Activated naive CD4-positive, alpha-beta T cell treated with anti-CD3 and anti-CD28 coated beads for 36 hours (primary cell): ENCODE measurements at regions not wholly inside any gene's neighbourhood (a gene's known extent, or its start where the extent isn't known, plus 50 kb on each side); places are given as distances from the start of the nearest gene placed in this dataset.

Experiments used
- CTCF ChIA-PET: fragments of 350-600 bp; sonication (Branson Sonifier 250); formaldehyde crosslinking; loops from one replicate; lab custom pipeline; 2021; ENCODE audit warnings: antibody characterized with exemption; lab: Charles Lee
- DNase-seq: peaks from one replicate; pipeline ENCODE4 v3.0.0-alpha.2; 2020
- H3K27ac Mint-ChIP-seq: one replicate; pipeline ENCODE4 v1.8.0; 2021; ENCODE audit warnings: mild to moderate bottlenecking, mixed read lengths
- H3K27me3 Mint-ChIP-seq: one replicate; pipeline ENCODE4 v1.8.0; 2021; ENCODE audit warnings: low read depth, mixed read lengths
- H3K36me3 Mint-ChIP-seq: one replicate; pipeline ENCODE4 v1.8.0; 2021; ENCODE audit warnings: low read depth, mixed read lengths
- H3K4me1 Mint-ChIP-seq: one replicate; pipeline ENCODE4 v1.8.0; 2021; ENCODE audit warnings: low read depth, mixed read lengths
- H3K4me3 Mint-ChIP-seq: one replicate; pipeline ENCODE4 v1.8.0; 2021; ENCODE audit warnings: mild to moderate bottlenecking, moderate library complexity, mixed read lengths
- H3K9me3 Mint-ChIP-seq: one replicate; pipeline ENCODE4 v1.8.0; 2021; ENCODE audit warnings: mixed read lengths
- intact Hi-C: fragments of 100-400 bp; cut with micrococcal nuclease; formaldehyde crosslinking; loops from one replicate; pipeline ENCODE4 v1.15.1; 2023

DNA sequence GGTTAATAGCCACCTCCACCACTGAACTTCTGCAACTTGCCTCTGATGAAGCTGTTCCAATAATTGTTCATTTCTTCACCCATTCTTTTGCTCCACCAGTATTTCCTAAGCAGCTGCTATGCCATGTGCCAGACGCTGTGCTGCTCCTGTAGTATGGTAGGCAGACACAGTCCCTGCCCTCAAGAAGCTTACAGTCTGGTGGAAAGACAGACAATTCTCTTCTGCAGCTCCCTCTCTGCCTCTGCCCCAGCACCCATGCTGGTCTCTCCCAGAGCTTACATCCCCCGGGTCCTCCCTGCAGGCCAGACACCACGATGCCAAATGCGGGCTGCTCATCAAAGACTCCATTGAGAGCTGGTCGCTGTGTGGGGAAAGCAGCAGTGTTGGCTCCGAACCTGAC lies 111.6 kb upstream of the ESRRB start:
- CTCF ChIA-PET = no interaction called here
- H3K27me3 Mint-ChIP-seq = peaks cover 12% of the 10 kb centered on the region

DNA sequence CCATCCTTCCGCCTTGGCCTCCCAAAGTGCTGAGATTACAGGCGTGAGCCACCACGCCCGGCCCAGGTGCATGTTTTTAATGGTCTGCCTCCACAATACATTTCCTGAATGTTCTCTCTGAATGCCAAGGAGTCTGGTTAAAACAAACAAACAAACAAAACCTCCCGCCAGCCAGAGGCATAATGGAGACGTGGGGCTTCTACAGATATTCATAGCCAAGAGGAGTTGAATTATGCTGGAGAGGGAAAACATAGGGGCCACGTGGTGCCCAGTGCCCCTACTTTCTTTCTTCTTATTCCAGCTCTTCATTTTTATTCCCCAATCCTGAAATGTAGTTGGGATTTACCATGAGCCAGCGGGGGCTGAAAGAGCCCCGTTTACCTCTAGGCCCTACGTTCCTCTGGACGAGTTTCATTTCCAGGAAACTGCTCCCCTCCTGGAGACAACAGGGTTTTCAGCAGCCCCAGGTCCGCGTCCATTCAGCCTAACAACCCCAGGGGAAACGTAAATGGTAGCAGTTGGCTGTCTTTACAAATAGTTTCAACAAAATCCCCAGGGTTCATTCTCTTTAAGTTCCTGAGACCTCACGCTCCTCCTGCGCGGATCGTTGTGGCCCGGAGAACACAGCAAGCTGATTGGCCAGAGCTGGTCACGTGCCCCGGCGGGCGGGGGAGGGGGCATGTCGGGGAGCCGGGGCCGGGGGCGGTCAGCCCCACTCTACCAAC lies 108.5 kb upstream of the ESRRB start:
- CTCF ChIA-PET = no interaction called here
- peaks cover 14% of the 10 kb centered on the region for H3K27me3 Mint-ChIP-seq
- H3K4me1 Mint-ChIP-seq = peaks cover 4% of the 10 kb centered on the region
- no peaks in the 10 kb centered on the region for H3K36me3 Mint-ChIP-seq
- no peaks in the 10 kb centered on the region for H3K9me3 Mint-ChIP-seq
- no peak overlapping the region for H3K27ac Mint-ChIP-seq
- intact Hi-C loops = no loop called here
- peak; percentile 21 for DNase-seq
- H3K4me3 Mint-ChIP-seq = peak overlapping the region; percentile 35

More for the DNA sequence above, 111.6 kb upstream of the ESRRB start:
- Mint-ChIP-seq H3K4me3 (no peak overlapping the region), H3K9me3 (no peaks in the 10 kb centered on the region), H3K27ac (no peak overlapping the region), H3K4me1 (peaks cover 4% of the 10 kb centered on the region), H3K36me3 (no peaks in the 10 kb centered on the region)
- intact Hi-C loops = no loop called here
- DNase-seq = no peak

DNA sequence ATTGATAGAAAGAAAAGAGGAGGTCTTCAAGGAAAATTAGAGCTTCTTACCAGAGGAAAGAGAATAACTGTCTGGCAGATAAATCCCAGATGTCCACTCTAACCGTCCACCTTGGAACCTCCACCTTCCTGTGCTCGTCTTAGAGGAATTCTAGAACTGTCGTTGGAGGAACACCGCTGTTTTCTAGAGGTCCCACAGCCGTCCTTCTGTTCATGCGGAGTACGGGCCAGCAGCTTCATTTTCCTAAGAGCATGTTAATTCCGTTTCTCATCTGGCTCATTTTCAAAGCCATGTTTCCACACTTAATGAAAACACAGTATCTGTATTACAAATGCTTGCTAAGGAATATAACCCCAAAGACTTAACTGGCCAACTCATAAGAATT lies 107.9 kb upstream of the ESRRB start:
- Mint-ChIP-seq H3K27me3 (peaks cover 14% of the 10 kb centered on the region), H3K4me1 (peaks cover 4% of the 10 kb centered on the region), H3K36me3 (no peaks in the 10 kb centered on the region), H3K27ac (no peak overlapping the region), H3K9me3 (no peaks in the 10 kb centered on the region), H3K4me3 (no peak overlapping the region)
- no peak for DNase-seq
- intact Hi-C loops = no loop called here
- CTCF ChIA-PET = no interaction called here

DNA sequence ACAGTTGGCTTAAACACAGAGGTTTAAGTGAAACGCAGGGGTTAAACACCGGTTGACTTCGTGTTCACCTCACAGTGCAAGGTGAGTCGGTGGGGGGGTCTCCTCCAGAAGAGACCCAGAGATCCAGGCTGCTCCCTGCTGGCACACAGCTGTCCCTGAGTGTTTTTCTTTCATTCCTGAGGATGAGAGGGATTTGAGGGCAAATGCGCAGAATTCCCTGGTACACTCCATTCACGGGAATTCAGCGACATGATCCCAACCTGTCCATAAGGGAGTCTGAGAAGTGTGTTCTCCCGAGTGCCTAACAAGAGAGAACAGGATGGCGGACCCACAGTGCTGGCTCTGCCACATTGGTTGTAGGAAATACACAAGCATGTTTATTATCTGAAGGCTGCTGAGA lies 107.2 kb upstream of the ESRRB start:
- Mint-ChIP-seq H3K36me3 (no peaks in the 10 kb centered on the region), H3K27me3 (peaks cover 14% of the 10 kb centered on the region), H3K4me3 (no peak overlapping the region), H3K9me3 (no peaks in the 10 kb centered on the region), H3K27ac (no peak overlapping the region), H3K4me1 (peaks cover 4% of the 10 kb centered on the region)
- intact Hi-C loops = no loop called here
- CTCF ChIA-PET = no interaction called here
- no peak for DNase-seq

DNA sequence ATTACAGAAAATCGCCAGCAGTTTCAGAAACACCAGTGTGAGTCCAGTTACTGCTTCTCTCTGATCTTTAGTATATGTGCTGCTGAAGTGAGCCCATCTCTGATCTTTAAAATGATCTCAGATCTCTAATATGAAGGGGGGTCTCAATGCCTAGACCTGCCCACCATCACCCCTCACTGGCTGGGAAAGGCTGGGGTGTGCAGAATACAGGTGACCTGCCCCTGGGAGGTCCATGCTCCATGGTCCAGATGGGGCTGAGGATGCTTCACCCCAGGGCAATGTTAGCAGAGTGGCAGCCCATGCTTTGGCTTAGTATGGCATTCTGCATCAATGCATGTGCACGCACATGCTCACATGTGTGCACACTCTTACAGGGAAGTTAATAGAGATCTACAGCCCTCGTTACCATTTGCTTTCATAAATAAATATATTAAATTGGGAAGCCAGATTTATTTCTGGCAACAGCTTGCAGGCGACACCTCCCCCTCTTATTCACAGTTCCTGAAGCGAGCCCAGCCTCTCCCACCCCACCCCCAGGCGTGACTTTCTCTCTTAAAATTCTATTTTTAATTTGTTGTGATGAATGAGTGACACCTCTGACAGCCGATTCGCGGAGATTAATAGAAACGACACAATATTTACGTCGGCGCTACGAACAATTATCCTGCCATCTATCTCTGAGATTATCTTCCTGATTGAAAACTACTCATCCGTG lies 104.7 kb upstream of the ESRRB start:
- Mint-ChIP-seq H3K4me1 (peaks cover 4% of the 10 kb centered on the region), H3K36me3 (no peaks in the 10 kb centered on the region), H3K27ac (no peak overlapping the region), H3K4me3 (no peak overlapping the region), H3K27me3 (peaks cover 8% of the 10 kb centered on the region), H3K9me3 (no peaks in the 10 kb centered on the region)
- no peak for DNase-seq
- intact Hi-C loops = no loop called here
- CTCF ChIA-PET = interaction anchor here (0.6 kb wide), 1 partner anchor 219 kb away, joined by 3 read pairs; no protein-coding TSS in a partner anchor

DNA sequence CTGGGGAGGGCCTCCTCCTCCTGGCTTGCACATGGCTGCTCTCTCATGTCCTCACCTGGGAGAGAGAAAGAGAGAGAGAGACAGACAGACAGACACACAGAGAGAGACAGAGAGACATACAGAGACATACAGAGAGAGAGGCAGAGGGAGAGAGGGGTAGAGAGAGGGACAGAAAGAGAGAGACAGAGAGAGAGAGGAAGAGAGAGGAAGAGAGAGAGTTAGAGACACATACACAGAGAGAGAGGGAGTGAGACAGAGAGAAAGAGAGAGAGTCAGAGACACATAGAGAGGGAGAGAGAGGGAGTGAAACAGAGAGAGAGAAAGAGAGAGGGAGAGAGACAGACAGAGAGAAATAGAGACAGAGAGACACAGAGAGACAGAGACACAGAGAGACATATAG lies 103.6 kb upstream of the ESRRB start:
- CTCF ChIA-PET = no interaction called here
- no peak for DNase-seq
- no peaks in the 10 kb centered on the region for H3K36me3 Mint-ChIP-seq
- H3K9me3 Mint-ChIP-seq = no peaks in the 10 kb centered on the region
- no peak overlapping the region for H3K27ac Mint-ChIP-seq
- H3K4me3 Mint-ChIP-seq = no peak overlapping the region
- peaks cover 6% of the 10 kb centered on the region for H3K27me3 Mint-ChIP-seq
- intact Hi-C loops = no loop called here
- peaks cover 3% of the 10 kb centered on the region for H3K4me1 Mint-ChIP-seq

DNA sequence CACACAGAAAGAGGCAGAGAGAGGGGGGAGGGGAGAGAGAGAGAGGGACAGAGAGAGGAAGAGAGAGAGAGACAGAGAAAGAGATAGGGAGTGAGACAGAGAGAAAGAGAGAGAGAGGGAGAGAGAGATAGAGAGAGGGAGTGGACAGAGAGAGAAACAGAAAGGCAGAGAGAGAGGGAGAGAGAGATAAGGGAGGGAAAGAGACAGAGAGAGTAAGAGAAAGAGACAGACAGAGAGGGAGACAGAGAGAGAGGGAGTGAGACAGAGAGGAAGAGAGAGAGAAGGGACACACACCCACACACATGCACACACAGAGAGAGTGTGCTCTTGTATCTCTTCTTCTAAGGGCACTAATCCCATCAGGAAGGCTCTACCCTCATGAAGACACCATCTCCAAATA lies 103.2 kb upstream of the ESRRB start:
- H3K36me3 Mint-ChIP-seq = no peaks in the 10 kb centered on the region
- peaks cover 6% of the 10 kb centered on the region for H3K27me3 Mint-ChIP-seq
- no peak for DNase-seq
- CTCF ChIA-PET = no interaction called here
- no peak overlapping the region for H3K27ac Mint-ChIP-seq
- H3K9me3 Mint-ChIP-seq = no peaks in the 10 kb centered on the region
- no peaks in the 10 kb centered on the region for H3K4me1 Mint-ChIP-seq
- H3K4me3 Mint-ChIP-seq = no peak overlapping the region
- intact Hi-C loops = no loop called here

DNA sequence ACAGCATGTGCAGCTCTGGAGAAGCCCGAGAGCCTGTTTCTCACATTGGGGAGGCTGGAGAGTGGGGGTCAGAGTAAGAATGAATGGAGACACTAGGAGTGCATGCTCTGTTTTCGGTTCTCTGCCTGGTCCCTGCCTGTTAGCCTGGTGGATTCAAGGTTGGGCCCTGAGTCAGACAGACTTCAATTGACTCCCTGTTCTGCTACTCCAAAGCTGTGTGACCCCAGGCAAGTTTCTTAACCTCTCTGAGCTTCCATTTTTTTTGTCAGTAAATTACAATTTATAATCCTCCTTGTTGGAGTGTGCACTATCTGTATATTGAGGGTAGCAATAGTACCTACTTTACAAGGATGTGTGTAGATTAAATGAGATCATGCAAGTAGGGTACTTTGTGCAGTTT lies 102.6 kb upstream of the ESRRB start:
- Mint-ChIP-seq H3K4me3 (no peak overlapping the region), H3K27me3 (peaks cover 4% of the 10 kb centered on the region), H3K4me1 (no peaks in the 10 kb centered on the region), H3K27ac (no peak overlapping the region), H3K36me3 (no peaks in the 10 kb centered on the region), H3K9me3 (no peaks in the 10 kb centered on the region)
- intact Hi-C loops = no loop called here
- CTCF ChIA-PET = no interaction called here
- no peak for DNase-seq

DNA sequence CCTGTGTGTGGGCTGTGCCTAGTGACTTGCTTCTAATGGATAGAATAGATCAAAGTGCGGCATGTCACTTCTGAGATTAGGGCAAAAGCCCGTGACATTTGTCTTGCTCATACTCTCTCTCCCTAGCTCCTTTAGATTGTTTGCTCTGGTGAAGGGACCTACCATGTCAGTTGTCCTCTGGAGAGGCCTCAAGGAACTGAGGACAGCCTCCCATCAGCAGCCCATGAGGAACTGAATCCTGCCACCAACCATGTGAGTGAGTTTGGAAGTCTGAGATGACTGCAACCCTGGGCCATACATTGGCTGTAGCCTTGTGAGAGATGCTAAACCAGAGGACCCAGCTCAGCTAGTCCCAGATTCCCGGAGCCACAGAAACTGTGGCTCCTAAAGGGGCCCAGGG lies 101.6 kb upstream of the ESRRB start:
- H3K4me3 Mint-ChIP-seq = no peak overlapping the region
- no peaks in the 10 kb centered on the region for H3K9me3 Mint-ChIP-seq
- peaks cover 2% of the 10 kb centered on the region for H3K27me3 Mint-ChIP-seq
- intact Hi-C loops = no loop called here
- H3K4me1 Mint-ChIP-seq = no peaks in the 10 kb centered on the region
- no peak overlapping the region for H3K27ac Mint-ChIP-seq
- CTCF ChIA-PET = no interaction called here
- DNase-seq = no peak
- no peaks in the 10 kb centered on the region for H3K36me3 Mint-ChIP-seq

DNA sequence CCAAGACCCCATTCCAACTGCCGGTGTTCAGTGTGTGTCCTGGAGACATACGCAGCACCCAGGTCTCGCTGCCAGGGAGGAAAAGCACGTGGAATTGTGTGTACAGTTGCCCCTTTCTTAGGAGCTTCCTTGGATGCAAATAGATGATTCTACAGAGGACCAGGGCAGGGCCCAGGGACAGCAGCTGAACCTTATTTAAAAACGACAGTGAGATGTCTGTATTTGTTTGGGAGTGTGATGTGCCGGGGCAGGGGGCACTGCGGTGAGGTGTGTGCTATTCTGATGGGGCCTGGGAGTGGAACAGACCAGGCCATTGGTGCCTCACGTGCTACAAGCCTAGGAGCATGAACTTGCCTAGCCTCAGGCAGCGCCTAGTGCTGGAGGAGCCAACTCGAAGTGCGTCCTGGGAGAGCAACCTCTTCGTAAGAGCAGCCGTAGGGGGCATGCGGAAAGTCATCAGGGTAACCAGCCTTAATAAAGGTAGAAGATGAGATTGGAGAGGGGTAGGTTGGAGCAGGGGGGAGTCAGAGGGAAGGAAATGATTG lies 98.3 kb upstream of the ESRRB start:
- peaks cover 2% of the 10 kb centered on the region for H3K9me3 Mint-ChIP-seq
- intact Hi-C loops = no loop called here
- peaks cover 2% of the 10 kb centered on the region for H3K27me3 Mint-ChIP-seq
- CTCF ChIA-PET = no interaction called here
- DNase-seq = no peak
- H3K4me3 Mint-ChIP-seq = no peak overlapping the region
- no peaks in the 10 kb centered on the region for H3K36me3 Mint-ChIP-seq
- no peak overlapping the region for H3K27ac Mint-ChIP-seq
- no peaks in the 10 kb centered on the region for H3K4me1 Mint-ChIP-seq

DNA sequence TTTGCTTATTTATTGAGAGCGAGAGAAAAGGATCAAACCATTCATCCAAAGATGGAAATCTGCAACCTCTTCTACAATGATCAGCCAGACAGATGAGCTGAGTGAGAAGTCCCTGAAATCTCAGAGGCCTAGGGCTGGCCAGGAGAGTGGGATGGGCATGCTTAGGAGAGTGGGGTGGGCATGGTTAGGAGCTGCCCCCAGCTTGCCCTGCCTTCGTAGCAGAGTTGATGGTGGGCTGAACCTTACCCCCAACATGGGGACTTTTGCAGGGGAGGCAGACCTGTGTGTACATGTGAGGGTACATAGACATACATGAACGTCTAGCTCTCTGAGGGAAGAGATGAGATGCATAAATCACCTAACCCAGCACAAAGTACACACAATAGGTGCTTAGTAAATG lies 95.7 kb upstream of the ESRRB start:
- CTCF ChIA-PET = no interaction called here
- no peak for DNase-seq
- Mint-ChIP-seq H3K9me3 (peaks cover 2% of the 10 kb centered on the region), H3K27me3 (peaks cover 4% of the 10 kb centered on the region), H3K4me3 (no peak overlapping the region), H3K4me1 (no peaks in the 10 kb centered on the region), H3K36me3 (no peaks in the 10 kb centered on the region), H3K27ac (no peak overlapping the region)
- intact Hi-C loops = no loop called here

DNA sequence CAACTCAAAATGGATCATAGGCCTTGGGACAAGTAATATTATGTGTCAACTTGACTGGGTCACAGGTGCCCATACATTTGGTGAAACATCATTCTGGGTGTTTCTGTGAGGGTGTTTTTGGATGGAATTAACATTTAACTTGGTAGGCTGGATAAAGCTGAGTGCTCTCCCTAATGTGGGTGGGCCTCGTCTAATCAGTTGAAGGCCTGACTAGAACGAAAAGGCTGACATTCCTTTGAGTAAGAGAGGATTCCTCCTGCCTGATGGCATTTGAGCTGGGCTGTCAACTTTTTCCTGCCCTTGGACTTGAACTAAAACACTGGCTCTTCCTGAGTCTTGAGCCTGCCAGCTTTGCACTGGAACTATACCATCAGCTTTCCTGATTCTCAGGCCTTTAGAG lies 93.4 kb upstream of the ESRRB start:
- CTCF ChIA-PET = no interaction called here
- H3K4me3 Mint-ChIP-seq = no peak overlapping the region
- peaks cover 5% of the 10 kb centered on the region for H3K27me3 Mint-ChIP-seq
- no peak for DNase-seq
- H3K36me3 Mint-ChIP-seq = no peaks in the 10 kb centered on the region
- no peak overlapping the region for H3K27ac Mint-ChIP-seq
- no peaks in the 10 kb centered on the region for H3K4me1 Mint-ChIP-seq
- peaks cover 2% of the 10 kb centered on the region for H3K9me3 Mint-ChIP-seq
- intact Hi-C loops = no loop called here

DNA sequence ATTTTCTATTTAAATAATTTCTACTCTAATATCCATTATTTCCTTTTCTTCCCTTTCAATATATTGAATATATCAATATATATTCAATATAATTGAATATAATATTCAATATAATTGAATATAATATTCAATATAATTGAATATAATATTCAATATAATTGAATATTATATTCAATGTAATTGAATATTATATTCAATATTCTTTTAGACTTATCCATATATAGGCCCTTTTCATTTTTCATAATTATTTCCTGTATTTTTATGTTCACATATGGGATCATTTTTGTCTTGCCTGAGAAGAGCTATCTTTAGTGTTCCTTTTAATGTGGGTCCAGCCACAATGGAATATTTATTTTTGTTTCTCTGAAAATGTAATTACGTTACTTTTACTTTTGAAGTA lies 88.9 kb upstream of the ESRRB start:
- Mint-ChIP-seq H3K9me3 (no peaks in the 10 kb centered on the region), H3K4me3 (no peak overlapping the region), H3K27me3 (peaks cover 5% of the 10 kb centered on the region), H3K4me1 (no peaks in the 10 kb centered on the region), H3K27ac (no peak overlapping the region), H3K36me3 (no peaks in the 10 kb centered on the region)
- intact Hi-C loops = no loop called here
- no peak for DNase-seq
- CTCF ChIA-PET = no interaction called here
